HG02610 (cell line): ENCODE measurements at regions not wholly inside any gene's neighbourhood (a gene's known extent, or its start where the extent isn't known, plus 50 kb on each side); places are given as distances from the start of the nearest gene placed in this dataset.
"Not testable (repeated sequence)": the region's sequence is repeated elsewhere in the genome, so short reads cannot be mapped to it uniquely, and the experiment has no call there.

ENCODE experiments used
- ATAC-seq: cut with Tn5 transposase; IDR thresholded peaks from one replicate; pipeline ENCODE4 v1.9.1; 2021; ENCODE audit warnings: mild to moderate bottlenecking, moderate library complexity; ENCODE audit not compliant: unreplicated experiment

- ATAC-seq: no peak
Observed at GRCh38 chr17:51347851-51348584, 87.7 kb downstream of the UTP18 start.

- ATAC-seq: no peak
Observed at GRCh38 chr17:51351080-51351479, 90.7 kb downstream of the UTP18 start.

DNA sequence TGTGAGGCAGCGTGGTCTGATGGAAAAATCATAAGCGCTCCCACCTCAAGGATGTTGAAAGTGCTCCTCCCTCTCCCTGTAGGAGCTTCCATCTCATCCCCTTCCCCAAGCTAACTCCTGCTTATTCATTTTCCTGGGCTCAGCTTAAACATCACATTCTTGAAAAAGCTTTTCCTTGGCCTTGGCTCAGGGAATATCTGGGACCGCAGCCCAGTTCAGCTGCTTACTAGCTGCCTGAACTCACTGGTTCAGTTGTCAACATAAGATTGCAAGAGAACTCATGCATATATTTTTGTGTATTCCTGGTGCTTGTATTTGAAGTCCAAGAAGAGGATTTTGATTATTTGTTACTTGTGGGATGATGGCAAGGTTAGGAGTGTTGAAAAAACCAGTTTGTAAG lies 91.5 kb downstream of the UTP18 start:
- no peak for ATAC-seq

- ATAC-seq: no peak
Observed at GRCh38 chr17:51352798-51353197, 92.5 kb downstream of the UTP18 start.

- ATAC-seq: no peak
Observed at GRCh38 chr17:51353296-51353695, 93.0 kb downstream of the UTP18 start.

- no peak for ATAC-seq
Observed at GRCh38 chr17:51354936-51355335, 94.6 kb downstream of the UTP18 start.

GRCh38 chr17:51355441-51356410 lies 95.4 kb downstream of the UTP18 start:
- no peak for ATAC-seq

GRCh38 chr17:51359055-51359454 lies 98.7 kb downstream of the UTP18 start:
- ATAC-seq: no peak

GRCh38 chr17:51362811-51363585 lies 102.7 kb downstream of the UTP18 start:
- no peak for ATAC-seq

- ATAC-seq: no peak
Observed at GRCh38 chr17:51365090-51365489, 104.7 kb downstream of the UTP18 start.

- no peak for ATAC-seq
Observed at GRCh38 chr17:51366866-51367265, 106.5 kb downstream of the UTP18 start.

- ATAC-seq: not testable (repeated sequence)
Observed at GRCh38 chr17:51367836-51368235, 107.5 kb downstream of the UTP18 start.

GRCh38 chr17:51371732-51372151 lies 111.4 kb downstream of the UTP18 start:
- no peak for ATAC-seq

- no peak for ATAC-seq
Observed at GRCh38 chr17:51372345-51373004, 112.1 kb downstream of the UTP18 start.

- ATAC-seq: no peak
Observed at GRCh38 chr17:51373489-51374152, 113.3 kb downstream of the UTP18 start.

DNA sequence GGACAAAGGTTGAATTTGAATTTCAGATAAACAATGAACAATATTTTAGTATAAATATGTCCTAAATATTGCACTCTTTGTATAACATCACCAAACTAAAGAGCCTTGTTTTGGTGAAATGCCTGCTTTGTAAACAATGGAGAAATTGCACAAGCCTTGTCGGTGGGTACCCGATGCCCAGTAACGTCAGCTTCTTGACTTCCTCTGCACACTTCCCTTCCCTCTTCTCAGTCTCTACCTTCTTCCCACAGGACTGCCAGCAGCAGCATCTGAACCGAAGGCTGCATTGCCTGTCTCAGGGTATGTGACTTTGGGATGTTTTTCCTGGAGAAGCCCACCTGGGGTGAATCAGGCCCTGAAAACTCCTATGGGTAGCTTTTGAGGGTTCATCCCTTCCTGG lies 113.9 kb downstream of the UTP18 start:
- no peak for ATAC-seq

DNA sequence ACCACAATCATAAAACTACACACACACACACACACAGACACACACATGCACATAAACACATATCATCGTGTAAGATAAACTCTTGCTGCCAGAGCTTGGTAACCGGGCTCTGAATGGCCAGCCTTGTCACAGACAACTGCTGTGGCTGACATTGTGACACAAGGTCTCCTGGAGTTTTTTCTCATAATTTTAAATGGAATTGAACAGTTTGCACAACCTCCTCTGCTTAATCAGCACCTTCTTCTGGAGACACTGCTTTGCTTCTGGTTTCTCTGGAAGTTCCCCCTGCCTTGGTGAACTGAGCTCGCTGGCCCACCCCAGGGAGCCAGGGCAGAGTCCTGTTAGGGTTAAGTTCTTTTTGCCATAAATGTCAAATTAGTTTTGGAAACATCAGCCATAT lies 115.4 kb downstream of the UTP18 start:
- no peak for ATAC-seq

DNA sequence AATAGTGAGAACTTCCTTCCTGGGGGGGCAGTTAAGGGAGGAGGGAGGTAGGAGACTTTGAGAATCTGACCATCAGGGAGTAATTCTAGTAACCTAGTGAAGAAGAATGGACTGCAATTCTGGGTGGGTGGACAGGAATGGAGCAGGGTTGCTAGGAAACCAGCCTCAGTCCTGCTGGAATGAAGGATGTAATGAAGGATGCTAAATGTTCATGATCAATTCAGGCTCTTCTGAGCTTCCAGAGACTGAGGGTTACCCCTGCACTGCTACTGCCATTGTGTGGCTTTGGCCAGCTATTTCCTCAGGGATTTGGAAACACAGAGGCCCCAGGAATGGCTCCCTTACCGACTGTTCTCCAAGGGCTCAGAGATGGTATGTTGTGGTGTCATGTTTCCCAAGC lies 116.4 kb downstream of the UTP18 start:
- no peak for ATAC-seq

- ATAC-seq: no peak
Observed at GRCh38 chr17:51381262-51381661, 120.9 kb downstream of the UTP18 start.

GRCh38 chr17:51385208-51385607 lies 124.9 kb downstream of the UTP18 start:
- ATAC-seq: no peak
